ENCODE measurements at regions not wholly inside any gene's neighbourhood (a gene's known extent, or its start where the extent isn't known, plus 50 kb on each side); places are given as distances from the start of the nearest gene placed in this dataset.

DNA sequence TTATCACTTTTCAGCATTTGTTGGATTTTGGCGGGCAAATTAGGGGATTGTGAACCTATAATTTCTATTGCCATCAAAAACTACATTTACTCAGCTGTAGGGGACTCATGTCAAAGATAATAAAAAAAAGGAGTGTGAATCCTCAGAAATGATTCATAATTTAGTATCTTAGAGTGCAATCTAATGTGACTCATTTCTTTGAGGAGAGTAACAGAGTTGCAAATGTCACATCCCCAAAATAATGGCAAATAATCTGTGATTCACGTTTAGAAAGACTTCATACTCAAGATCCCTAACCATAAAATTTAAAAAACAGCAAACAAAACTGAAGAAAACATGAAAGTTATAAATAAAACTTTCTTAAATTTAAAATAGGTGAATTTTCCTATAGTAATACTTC lies 373.0 kb downstream of the CDH2 start:
- Histone ChIP-seq H3K9ac (ENCODE audit: low read depth, low read length) (no peak overlapping the region), H3K9me3 (ENCODE audit: control insufficient read depth, insufficient read depth, low read length) (no peaks in the 10 kb centered on the region), H3K4me1 (ENCODE audit: insufficient read depth, low read length) (no peaks in the 10 kb centered on the region), H3K36me3 (ENCODE audit: insufficient read depth, low read length) (no peaks in the 10 kb centered on the region; the same call in 1 of the 2 replicates)

DNA sequence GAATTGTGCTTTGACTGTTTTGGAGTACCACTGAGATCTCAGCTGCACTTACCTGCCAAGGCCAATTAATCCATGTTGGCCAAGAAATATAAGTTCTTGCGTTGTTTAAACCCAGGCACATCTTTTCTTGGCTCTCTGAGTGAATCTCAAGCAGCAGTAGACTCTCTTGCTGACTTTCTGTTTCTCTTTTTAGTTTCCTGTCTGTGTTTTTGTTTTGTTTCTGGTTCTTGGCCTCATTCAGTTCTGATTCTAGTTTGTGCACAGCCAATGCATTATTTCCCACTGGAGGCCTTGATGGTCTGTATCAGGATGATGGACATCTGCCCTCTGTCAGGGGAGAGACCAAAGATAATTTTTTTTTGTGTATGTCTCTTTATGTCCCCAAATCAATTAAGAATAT lies 379.4 kb downstream of the CDH2 start:
- Histone ChIP-seq H3K36me3 (ENCODE audit: insufficient read depth, low read length) (no peaks in the 10 kb centered on the region), H3K4me1 (ENCODE audit: insufficient read depth, low read length) (no peaks in the 10 kb centered on the region; the same call in 1 of the 2 replicates), H3K9me3 (ENCODE audit: control insufficient read depth, insufficient read depth, low read length) (no peaks in the 10 kb centered on the region), H3K9ac (ENCODE audit: low read depth, low read length) (no peak overlapping the region)

DNA sequence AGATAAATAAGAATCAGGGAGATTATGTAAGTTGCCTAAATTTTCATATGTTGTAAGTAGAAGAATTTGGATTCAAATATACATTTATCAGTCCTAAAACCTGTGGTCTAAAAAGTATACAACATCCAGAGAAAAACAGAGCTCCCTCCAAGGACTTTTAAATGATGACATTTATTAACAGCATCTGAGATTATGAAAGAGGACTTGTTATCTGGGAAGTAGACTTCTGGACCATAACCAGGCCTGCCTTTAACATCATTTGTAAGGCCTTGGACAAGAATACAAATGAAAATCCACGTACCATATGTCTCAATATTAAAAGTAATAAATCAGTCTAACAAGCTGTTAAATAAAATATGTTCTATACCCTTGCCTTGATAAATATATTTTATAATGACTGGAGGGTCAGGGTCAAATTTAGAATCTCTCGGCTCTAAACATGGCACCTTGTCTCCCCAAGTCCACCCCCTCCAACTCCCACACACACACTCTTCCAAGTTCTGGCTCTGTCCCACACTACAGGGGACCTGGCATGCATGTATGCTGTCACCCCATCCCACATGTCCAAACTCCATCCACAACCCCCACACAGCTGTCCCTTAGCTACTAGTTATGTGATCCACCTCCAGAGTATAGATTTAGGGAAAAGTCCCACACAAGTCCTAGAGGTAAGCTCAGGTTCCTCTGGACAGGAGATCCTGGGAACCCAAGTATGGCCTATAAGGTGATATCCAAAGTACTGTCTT lies 382.6 kb downstream of the CDH2 start:
- Histone ChIP-seq H3K9ac (ENCODE audit: low read depth, low read length) (no peak overlapping the region), H3K36me3 (ENCODE audit: insufficient read depth, low read length) (no peaks in the 10 kb centered on the region), H3K9me3 (ENCODE audit: control insufficient read depth, insufficient read depth, low read length) (no peaks in the 10 kb centered on the region), H3K4me1 (ENCODE audit: insufficient read depth, low read length) (no peaks in the 10 kb centered on the region; the same call in 1 of the 2 replicates)

DNA sequence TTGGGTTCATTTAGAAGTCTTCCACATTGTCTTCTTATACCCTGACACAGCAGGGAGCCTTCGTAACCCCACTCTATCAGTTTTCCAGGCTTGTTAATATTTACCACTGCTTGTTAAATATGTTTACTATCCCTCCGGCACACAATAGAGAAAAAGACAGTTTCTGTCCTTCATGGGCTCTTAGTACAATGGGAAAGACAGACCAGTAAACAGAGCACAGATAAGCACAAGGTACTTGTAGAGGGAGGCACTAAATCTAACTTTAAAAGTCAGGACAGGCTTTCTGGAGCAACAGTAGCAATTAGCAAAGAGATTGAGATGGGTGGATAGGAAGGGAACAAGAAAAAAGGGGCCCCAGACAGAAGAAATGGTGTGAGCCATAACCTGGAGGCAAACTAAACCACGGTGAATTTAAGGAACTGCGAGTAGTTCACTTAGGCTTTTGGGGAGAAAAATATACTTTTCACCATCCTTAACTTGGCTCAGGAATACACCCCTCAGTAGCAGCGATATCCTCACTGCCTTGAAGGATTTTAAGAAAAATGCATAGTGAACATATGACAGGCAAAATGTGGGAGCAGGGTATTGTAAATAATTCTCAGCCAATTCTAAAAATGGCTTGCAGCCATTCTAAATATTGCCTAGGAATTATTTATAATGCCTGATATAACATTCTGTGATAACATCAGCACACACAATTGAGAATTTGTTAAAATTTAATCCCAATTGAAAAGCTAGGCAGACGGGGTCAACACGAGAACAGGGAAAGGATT lies 383.7 kb downstream of the CDH2 start:
- no peak overlapping the region for H3K9ac ChIP-seq (ENCODE audit: low read depth, low read length)
- no peaks in the 10 kb centered on the region for H3K36me3 ChIP-seq (ENCODE audit: insufficient read depth, low read length)
- no peaks in the 10 kb centered on the region; the same call in 1 of the 2 replicates for H3K4me1 ChIP-seq (ENCODE audit: insufficient read depth, low read length)
- H3K9me3 ChIP-seq (ENCODE audit: control insufficient read depth, insufficient read depth, low read length): no peaks in the 10 kb centered on the region

DNA sequence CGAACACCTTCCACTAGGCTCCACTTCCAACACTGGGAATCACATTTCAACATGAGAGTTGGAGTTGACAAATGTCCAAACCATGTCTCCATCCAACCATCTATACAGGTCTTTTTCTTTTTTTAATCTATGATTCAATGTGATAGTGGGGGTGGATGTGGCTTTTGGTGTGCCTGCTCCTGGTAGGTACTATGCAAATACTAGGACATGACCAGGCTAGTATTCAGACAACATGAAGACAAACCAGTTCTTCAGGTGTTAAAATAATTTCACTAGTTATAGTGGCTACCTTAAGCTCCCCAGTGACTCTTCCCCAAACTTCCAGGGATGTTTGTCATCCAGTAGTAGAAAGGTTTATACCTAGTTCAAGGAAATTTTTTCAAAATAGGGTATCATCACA lies 387.5 kb downstream of the CDH2 start:
- Histone ChIP-seq H3K36me3 (ENCODE audit: insufficient read depth, low read length) (no peaks in the 10 kb centered on the region), H3K9me3 (ENCODE audit: control insufficient read depth, insufficient read depth, low read length) (no peaks in the 10 kb centered on the region), H3K9ac (ENCODE audit: low read depth, low read length) (no peak overlapping the region), H3K4me1 (ENCODE audit: insufficient read depth, low read length) (no peaks in the 10 kb centered on the region; the same call in 1 of the 2 replicates)

DNA sequence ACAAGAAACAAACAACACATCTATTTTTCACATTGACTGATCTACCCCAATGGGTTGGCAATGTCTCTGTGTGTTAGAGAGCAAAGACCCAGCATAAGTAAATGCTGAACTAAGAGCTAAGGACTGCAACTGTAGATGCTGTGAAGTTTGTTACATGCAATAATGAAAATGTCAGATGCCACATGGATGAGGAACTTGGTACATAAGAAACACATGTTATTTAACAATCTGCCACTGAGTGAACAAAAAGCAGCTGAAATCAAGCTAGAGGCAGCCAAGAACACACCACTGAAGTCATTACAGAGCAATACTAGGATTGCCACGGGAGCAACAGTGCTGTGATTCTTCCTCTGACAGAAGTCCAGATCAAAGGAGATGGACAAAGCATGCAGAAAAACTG lies 389.4 kb downstream of the CDH2 start:
- Histone ChIP-seq H3K4me1 (ENCODE audit: insufficient read depth, low read length) (no peaks in the 10 kb centered on the region), H3K9ac (ENCODE audit: low read depth, low read length) (no peak overlapping the region), H3K36me3 (ENCODE audit: insufficient read depth, low read length) (no peaks in the 10 kb centered on the region), H3K9me3 (ENCODE audit: control insufficient read depth, insufficient read depth, low read length) (no peaks in the 10 kb centered on the region)

DNA sequence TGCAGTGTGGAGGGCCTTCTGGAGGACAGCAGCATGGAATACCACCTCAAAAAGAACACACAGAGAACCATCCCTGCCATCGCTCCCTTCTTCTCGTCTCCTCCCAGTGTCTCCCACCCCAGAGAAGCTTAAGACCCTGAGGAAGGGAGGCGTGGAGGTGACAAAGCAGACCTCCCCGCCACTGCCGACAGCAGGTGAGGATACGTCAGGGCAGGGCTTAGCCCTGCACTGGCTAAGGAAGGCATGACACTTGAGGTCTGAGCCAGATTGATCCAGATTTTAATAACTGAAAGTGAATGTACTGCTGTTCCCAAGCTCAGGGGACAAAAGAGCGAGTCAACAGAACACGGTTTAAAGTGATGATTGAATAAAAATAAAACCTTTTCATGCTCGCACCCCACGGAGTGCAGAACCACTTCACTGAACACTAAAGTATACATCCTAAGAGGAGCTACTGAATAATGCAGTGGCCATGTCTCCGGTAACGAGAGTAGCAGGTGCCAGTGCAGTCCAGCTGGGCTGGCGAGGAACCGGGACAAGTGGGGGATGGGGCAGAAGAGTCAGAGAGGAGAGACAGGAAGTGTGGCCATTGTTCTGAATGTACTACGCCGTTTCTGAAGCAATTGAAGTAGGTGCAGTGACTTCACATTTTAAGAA lies 391.0 kb downstream of the CDH2 start:
- H3K36me3 ChIP-seq (ENCODE audit: insufficient read depth, low read length): no peaks in the 10 kb centered on the region
- no peaks in the 10 kb centered on the region for H3K9me3 ChIP-seq (ENCODE audit: control insufficient read depth, insufficient read depth, low read length)
- H3K9ac ChIP-seq (ENCODE audit: low read depth, low read length): no peak overlapping the region
- no peaks in the 10 kb centered on the region for H3K4me1 ChIP-seq (ENCODE audit: insufficient read depth, low read length)

DNA sequence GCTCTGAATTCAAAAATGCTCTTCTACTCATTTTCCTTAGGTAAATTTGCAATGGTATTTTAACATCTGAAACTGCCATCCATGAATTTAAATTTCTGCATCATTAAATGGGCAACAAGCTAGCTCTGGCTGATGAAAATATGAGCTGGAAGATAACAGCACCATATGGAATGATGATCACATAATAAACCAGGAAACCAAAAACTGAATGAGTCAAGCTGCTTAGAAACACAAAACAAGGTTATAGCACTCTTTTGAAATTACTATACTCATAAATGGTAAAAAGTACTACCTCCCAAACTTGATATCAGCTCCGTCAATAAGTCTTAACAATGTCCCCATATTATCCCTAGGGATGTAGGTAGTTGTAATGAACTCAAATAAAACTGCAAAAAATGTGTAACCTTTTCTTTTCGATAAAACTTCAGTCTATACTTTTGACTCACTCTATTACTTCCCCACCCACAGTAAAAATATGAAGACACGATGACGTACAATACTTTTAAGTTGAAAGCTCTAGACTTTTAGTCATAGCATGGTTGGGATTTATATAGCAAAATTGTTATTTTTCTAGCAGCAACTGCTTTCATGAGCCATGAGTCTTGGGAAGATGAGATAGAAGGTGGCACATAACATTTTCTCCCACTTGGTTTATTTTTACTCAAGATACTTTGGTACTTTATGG lies 396.7 kb downstream of the CDH2 start:
- no peaks in the 10 kb centered on the region for H3K9me3 ChIP-seq (ENCODE audit: control insufficient read depth, insufficient read depth, low read length)
- H3K36me3 ChIP-seq (ENCODE audit: insufficient read depth, low read length): no peaks in the 10 kb centered on the region
- peaks cover 14% of the 10 kb centered on the region; the same call in 1 of the 2 replicates for H3K4me1 ChIP-seq (ENCODE audit: insufficient read depth, low read length)
- H3K9ac ChIP-seq (ENCODE audit: low read depth, low read length): no peak overlapping the region

DNA sequence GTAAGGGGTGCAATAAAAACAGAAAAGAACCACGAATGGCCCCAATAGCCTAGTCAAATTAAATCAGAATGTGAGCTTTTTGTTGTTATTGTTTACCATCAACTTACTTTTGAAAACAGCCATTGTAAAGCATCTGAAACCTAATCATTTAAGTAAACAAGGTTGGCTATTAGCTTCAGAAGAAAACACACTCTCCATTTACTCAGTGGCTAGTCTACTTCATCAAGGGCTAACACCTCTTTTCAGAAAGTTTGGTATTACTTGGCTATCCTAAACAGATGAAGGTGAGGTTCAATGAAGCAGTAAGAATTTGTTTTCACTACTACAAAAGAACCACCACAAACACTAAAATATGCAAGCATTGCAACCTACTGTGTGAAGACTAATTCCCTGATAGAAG lies 398.0 kb downstream of the CDH2 start:
- Histone ChIP-seq H3K4me1 (ENCODE audit: insufficient read depth, low read length) (peaks cover 14% of the 10 kb centered on the region; the same call in 1 of the 2 replicates), H3K9ac (ENCODE audit: low read depth, low read length) (no peak overlapping the region), H3K36me3 (ENCODE audit: insufficient read depth, low read length) (no peaks in the 10 kb centered on the region), H3K9me3 (ENCODE audit: control insufficient read depth, insufficient read depth, low read length) (no peaks in the 10 kb centered on the region)

DNA sequence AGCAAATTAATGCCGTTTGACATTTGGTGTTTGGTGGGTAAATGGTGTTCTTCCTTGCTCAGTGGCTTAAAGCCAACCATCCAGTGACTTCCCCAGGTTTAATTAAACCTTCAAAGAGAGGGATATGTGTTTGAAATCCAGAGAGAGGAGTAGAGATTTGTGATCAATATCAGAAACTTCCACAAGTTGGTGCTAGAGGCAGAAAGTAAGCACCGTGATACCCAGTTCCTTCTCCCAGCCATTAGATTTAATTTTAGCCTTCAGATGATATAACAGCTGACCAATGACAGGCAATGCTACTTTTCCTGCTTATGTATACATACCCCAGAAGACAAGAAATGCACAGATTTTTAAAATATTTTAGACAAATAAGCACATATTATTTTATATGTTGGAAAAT lies 398.5 kb downstream of the CDH2 start:
- Histone ChIP-seq H3K4me1 (ENCODE audit: insufficient read depth, low read length) (peaks cover 14% of the 10 kb centered on the region; the same call in 1 of the 2 replicates), H3K9me3 (ENCODE audit: control insufficient read depth, insufficient read depth, low read length) (no peaks in the 10 kb centered on the region), H3K9ac (ENCODE audit: low read depth, low read length) (no peak overlapping the region), H3K36me3 (ENCODE audit: insufficient read depth, low read length) (no peaks in the 10 kb centered on the region)

DNA sequence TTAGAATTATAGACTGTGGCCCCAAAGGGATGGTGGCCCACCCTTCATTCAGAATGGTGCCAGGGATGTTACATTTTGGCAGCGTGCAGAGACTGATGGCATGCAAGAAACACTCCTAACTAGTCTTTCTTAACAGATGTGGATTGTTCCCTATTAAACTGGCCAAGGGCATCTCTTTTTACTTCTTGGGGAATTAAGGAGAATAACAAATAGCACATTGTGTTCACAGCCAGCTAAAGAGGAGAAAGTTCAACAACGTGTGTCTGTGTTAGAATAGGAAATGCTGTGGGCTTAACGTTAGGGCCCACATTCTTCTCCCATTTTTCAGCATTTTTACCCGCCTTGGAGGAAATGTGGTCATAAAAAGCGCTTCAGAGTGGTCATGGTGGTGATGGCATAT lies 404.8 kb downstream of the CDH2 start:
- Histone ChIP-seq H3K36me3 (ENCODE audit: insufficient read depth, low read length) (no peaks in the 10 kb centered on the region), H3K9ac (ENCODE audit: low read depth, low read length) (no peak overlapping the region), H3K9me3 (ENCODE audit: control insufficient read depth, insufficient read depth, low read length) (no peaks in the 10 kb centered on the region), H3K4me1 (ENCODE audit: insufficient read depth, low read length) (peaks cover 7% of the 10 kb centered on the region; the same call in 1 of the 2 replicates)

DNA sequence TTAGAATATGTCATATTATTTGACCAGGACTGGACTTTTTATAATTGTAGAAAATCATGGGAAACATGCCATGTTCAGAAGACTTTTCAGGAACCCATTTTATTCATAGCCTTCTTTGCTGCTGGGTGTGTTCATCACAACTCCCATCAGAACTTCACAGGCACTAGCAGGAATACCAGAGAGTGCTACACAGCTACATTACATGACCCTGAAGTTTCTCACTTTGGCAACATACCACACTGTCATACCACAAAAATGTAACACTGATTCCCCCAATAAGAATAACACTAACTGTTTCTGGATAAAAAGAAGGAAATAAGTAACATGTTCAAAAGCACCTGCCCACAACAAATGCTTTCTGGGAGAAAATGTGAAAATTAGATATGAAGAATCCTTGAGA lies 405.4 kb downstream of the CDH2 start:
- H3K9me3 ChIP-seq (ENCODE audit: control insufficient read depth, insufficient read depth, low read length): no peaks in the 10 kb centered on the region
- peaks cover 7% of the 10 kb centered on the region; the same call in 1 of the 2 replicates for H3K4me1 ChIP-seq (ENCODE audit: insufficient read depth, low read length)
- no peak overlapping the region for H3K9ac ChIP-seq (ENCODE audit: low read depth, low read length)
- H3K36me3 ChIP-seq (ENCODE audit: insufficient read depth, low read length): no peaks in the 10 kb centered on the region

DNA sequence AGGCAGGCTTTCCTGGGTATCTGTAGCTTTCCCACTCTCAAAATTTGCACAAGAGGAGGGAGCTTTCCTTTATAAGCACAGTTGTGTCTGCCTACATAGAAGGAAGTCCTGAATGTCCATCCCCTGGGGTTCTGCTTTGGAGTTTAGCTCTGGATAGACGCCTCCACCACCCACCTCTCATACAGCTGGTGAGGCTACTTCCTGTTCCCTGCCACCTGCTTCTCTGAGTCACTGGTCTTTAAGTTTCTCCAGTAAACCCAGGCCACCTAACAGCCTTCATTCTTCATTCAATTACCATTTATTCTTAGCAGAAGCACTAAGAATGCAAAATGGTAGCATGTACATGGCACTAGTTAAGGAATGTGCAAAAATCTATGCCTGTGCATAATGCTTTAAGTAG lies 407.8 kb downstream of the CDH2 start:
- Histone ChIP-seq H3K4me1 (ENCODE audit: insufficient read depth, low read length) (peaks cover 7% of the 10 kb centered on the region; the same call in 1 of the 2 replicates), H3K9ac (ENCODE audit: low read depth, low read length) (no peak overlapping the region), H3K9me3 (ENCODE audit: control insufficient read depth, insufficient read depth, low read length) (no peaks in the 10 kb centered on the region), H3K36me3 (ENCODE audit: insufficient read depth, low read length) (no peaks in the 10 kb centered on the region)

DNA sequence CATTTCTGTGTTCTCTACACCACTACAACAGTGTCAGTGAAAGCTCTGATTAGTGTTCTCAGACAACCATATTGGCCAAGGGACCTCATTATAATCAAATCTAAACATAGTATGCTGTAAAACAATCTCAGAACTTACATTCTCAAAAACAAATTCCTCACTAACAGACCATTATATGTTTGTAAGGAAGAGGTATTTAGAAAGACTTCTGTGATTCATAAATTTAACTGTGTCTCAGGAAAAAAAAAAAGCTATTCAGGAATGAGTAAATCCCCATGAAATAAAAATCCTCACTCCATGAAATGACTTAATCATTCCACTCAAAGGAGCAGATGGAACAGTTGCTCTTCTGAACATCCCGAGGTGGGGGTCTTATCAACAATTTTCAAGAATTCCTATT lies 413.0 kb downstream of the CDH2 start:
- Histone ChIP-seq H3K9ac (ENCODE audit: low read depth, low read length) (no peak overlapping the region), H3K36me3 (ENCODE audit: insufficient read depth, low read length) (no peaks in the 10 kb centered on the region), H3K9me3 (ENCODE audit: control insufficient read depth, insufficient read depth, low read length) (no peaks in the 10 kb centered on the region), H3K4me1 (ENCODE audit: insufficient read depth, low read length) (peaks cover 10% of the 10 kb centered on the region; the same call in 1 of the 2 replicates)
